Panc1 (cell line): ENCODE measurements at regions not wholly inside any gene's neighbourhood (a gene's known extent, or its start where the extent isn't known, plus 50 kb on each side); places are given as distances from the start of the nearest gene placed in this dataset.

Source experiments
- POLR2AphosphoS5 ChIP-seq: IDR thresholded peaks from 2 replicates; pipeline ENCODE4 v1.6.1; 2012; ENCODE audit warnings: mild to moderate bottlenecking, low read depth, low read length, moderate library complexity
- TF ChIP-seq, protein P1 (sequence below): fragments of 450-650 bp; IDR thresholded peaks from 2 replicates; pipeline ENCODE4 v1.5.1; 2017; ENCODE audit warnings: mild to moderate bottlenecking
- TF ChIP-seq, protein P2 (sequence below), 2 experiments: IDR thresholded peaks; 2 replicates each; pipeline ENCODE4 v1.6.1; 2011 to 2012; ENCODE audit warnings: low read depth in 2 of 2, control low read depth in 1 of 2, low read length in 1 of 2, mild to moderate bottlenecking in 1 of 2, moderate library complexity in 1 of 2; ENCODE audit not compliant: insufficient read depth in 1 of 2

- TF ChIP-seq, protein P1, sequence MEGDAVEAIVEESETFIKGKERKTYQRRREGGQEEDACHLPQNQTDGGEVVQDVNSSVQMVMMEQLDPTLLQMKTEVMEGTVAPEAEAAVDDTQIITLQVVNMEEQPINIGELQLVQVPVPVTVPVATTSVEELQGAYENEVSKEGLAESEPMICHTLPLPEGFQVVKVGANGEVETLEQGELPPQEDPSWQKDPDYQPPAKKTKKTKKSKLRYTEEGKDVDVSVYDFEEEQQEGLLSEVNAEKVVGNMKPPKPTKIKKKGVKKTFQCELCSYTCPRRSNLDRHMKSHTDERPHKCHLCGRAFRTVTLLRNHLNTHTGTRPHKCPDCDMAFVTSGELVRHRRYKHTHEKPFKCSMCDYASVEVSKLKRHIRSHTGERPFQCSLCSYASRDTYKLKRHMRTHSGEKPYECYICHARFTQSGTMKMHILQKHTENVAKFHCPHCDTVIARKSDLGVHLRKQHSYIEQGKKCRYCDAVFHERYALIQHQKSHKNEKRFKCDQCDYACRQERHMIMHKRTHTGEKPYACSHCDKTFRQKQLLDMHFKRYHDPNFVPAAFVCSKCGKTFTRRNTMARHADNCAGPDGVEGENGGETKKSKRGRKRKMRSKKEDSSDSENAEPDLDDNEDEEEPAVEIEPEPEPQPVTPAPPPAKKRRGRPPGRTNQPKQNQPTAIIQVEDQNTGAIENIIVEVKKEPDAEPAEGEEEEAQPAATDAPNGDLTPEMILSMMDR = no peak
- no peak for TF ChIP-seq POLR2AphosphoS5
- TF ChIP-seq, protein P2, sequence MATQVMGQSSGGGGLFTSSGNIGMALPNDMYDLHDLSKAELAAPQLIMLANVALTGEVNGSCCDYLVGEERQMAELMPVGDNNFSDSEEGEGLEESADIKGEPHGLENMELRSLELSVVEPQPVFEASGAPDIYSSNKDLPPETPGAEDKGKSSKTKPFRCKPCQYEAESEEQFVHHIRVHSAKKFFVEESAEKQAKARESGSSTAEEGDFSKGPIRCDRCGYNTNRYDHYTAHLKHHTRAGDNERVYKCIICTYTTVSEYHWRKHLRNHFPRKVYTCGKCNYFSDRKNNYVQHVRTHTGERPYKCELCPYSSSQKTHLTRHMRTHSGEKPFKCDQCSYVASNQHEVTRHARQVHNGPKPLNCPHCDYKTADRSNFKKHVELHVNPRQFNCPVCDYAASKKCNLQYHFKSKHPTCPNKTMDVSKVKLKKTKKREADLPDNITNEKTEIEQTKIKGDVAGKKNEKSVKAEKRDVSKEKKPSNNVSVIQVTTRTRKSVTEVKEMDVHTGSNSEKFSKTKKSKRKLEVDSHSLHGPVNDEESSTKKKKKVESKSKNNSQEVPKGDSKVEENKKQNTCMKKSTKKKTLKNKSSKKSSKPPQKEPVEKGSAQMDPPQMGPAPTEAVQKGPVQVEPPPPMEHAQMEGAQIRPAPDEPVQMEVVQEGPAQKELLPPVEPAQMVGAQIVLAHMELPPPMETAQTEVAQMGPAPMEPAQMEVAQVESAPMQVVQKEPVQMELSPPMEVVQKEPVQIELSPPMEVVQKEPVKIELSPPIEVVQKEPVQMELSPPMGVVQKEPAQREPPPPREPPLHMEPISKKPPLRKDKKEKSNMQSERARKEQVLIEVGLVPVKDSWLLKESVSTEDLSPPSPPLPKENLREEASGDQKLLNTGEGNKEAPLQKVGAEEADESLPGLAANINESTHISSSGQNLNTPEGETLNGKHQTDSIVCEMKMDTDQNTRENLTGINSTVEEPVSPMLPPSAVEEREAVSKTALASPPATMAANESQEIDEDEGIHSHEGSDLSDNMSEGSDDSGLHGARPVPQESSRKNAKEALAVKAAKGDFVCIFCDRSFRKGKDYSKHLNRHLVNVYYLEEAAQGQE (IDR thresholded peaks at IDR 0.05; ENCODE audit: insufficient read depth in 1 of 2, low read depth in 2 of 2, low read length in 1 of 2) = no peak
Measured at GRCh38 chr5:74139589-74139988, 500.9 kb downstream of the ENC1 start.
